A673 (cell line): ENCODE measurements at regions not wholly inside any gene's neighbourhood (a gene's known extent, or its start where the extent isn't known, plus 50 kb on each side); places are given as distances from the start of the nearest gene placed in this dataset.

Experiments
- BruUV-seq: library from RNA; stranded (reverse); fragments of 400-500 nt; replicated peaks from 2 replicates; lab custom pipeline; 2021; lab: Mats Ljungman, UMichigan
- CTCF ChIA-PET: fragments of 300-600 bp; sonication (Branson Sonifier 250); formaldehyde crosslinking; loops from one replicate; lab custom pipeline; 2022; ENCODE audit warnings: antibody characterized with exemption; lab: Charles Lee
- POLR2A ChIA-PET: fragments of 300-600 bp; sonication (Branson Sonifier 250); formaldehyde crosslinking; loops from one replicate; lab custom pipeline; 2022; ENCODE audit warnings: antibody characterized with exemption; ENCODE audit not compliant: low non-redundant PET; lab: Charles Lee
- DNase-seq: peaks from one replicate; pipeline ENCODE4 v3.0.0-alpha.2; 2015; ENCODE audit warnings: low spot score
- H3K27ac ChIP-seq: fragments of 200-600 bp; sonication (generic); 2 replicates; pipeline ENCODE4 v1.5.1; 2016; ENCODE audit warnings: mixed run types, low read depth, mild to moderate bottlenecking, mixed read lengths, antibody characterized with exemption, low read length; ENCODE audit not compliant: poor library complexity, severe bottlenecking
- H3K27me3 ChIP-seq: fragments of 200-600 bp; sonication (generic); replicated peaks from 2 replicates; pipeline ENCODE4 v1.6.1; 2017; ENCODE audit warnings: mixed run types, low read depth, mild to moderate bottlenecking, mixed read lengths, antibody characterized with exemption, low read length; ENCODE audit not compliant: insufficient read depth, poor library complexity
- H3K36me3 ChIP-seq: fragments of 200-600 bp; sonication (generic); 2 replicates; pipeline ENCODE4 v1.6.1; 2016; ENCODE audit warnings: mixed run types, mild to moderate bottlenecking, mixed read lengths, antibody characterized with exemption, low read length; ENCODE audit not compliant: insufficient read depth, poor library complexity, severe bottlenecking
- H3K4me1 ChIP-seq: fragments of 200-600 bp; sonication (generic); 2 replicates; pipeline ENCODE4 v1.6.1; 2017; ENCODE audit warnings: mixed run types, mild to moderate bottlenecking, mixed read lengths, antibody characterized with exemption, low read length; ENCODE audit not compliant: insufficient read depth, poor library complexity, severe bottlenecking
- H3K4me3 ChIP-seq: fragments of 200-600 bp; sonication (generic); 2 replicates; pipeline ENCODE4 v1.5.1; 2016; ENCODE audit warnings: low read depth, mixed run types, mild to moderate bottlenecking, mixed read lengths, low read length; ENCODE audit not compliant: poor library complexity, severe bottlenecking
- H3K9me3 ChIP-seq: fragments of 200-600 bp; sonication (generic); 2 replicates; pipeline ENCODE4 v1.6.1; 2016; ENCODE audit warnings: mixed run types, low read depth, mild to moderate bottlenecking, mixed read lengths, antibody characterized with exemption, low read length; ENCODE audit not compliant: poor library complexity, severe bottlenecking
- CTCF ChIP-seq: fragments of 300-800, 200-600 bp; sonication (generic); conservative IDR thresholded peaks from 2 replicates; pipeline ENCODE4 v1.5.1; 2017; ENCODE audit warnings: low read depth, mild to moderate bottlenecking, antibody characterized with exemption, low read length, moderate library complexity, mixed read lengths
- EZH2 ChIP-seq: fragments of 200-600 bp; sonication (generic); IDR thresholded peaks from 2 replicates; pipeline ENCODE4 v1.6.1; 2017; ENCODE audit warnings: borderline replicate concordance, low read depth, mild to moderate bottlenecking, mixed read lengths, antibody characterized with exemption, low read length; ENCODE audit not compliant: poor library complexity, severe bottlenecking
- intact Hi-C: fragments of 100-400 bp; cut with micrococcal nuclease; formaldehyde crosslinking; loops from one replicate; pipeline ENCODE4 v1.10.0; 2022; ENCODE audit not compliant: unreplicated experiment

- DNase-seq, result no peak
- ChIA-PET CTCF (no interaction called here), POLR2A (no interaction called here)
- Histone ChIP-seq H3K27me3 (no peaks in the 10 kb centered on the region), H3K27ac (no peak overlapping the region), H3K36me3 (no peaks in the 10 kb centered on the region), H3K4me3 (no peak overlapping the region), H3K9me3 (no peaks in the 10 kb centered on the region), H3K4me1 (no peaks in the 10 kb centered on the region)
- intact Hi-C loops, result no loop called here
- no peak for TF ChIP-seq CTCF
- TF ChIP-seq EZH2, result no peak
- BruUV-seq, result no TSS peak
Observed at GRCh38 chr16:64539811-64540371, 582.0 kb downstream of the CDH11 start.

GRCh38 chr16:64534180-64534780 is 587.6 kb downstream of the CDH11 start:
- no peaks in the 10 kb centered on the region for H3K36me3 ChIP-seq
- no peaks in the 10 kb centered on the region for H3K9me3 ChIP-seq
- no peak for DNase-seq
- H3K4me1 ChIP-seq, result no peaks in the 10 kb centered on the region
- intact Hi-C loops, result no loop called here
- H3K27me3 ChIP-seq, result no peaks in the 10 kb centered on the region
- TF ChIP-seq CTCF (no peak), EZH2 (no peak)
- no peak overlapping the region for H3K4me3 ChIP-seq
- ChIA-PET CTCF (no interaction called here), POLR2A (no interaction called here)
- no peak overlapping the region for H3K27ac ChIP-seq
- no TSS peak for BruUV-seq

- CTCF ChIA-PET, result no interaction called here
- H3K4me3 ChIP-seq, result no peak overlapping the region
- DNase-seq, result no peak
- no peak overlapping the region for H3K27ac ChIP-seq
- no peak for TF ChIP-seq CTCF
- TF ChIP-seq EZH2, result no peak
- intact Hi-C loops, result no loop called here
- POLR2A ChIA-PET, result no interaction called here
- BruUV-seq, result no TSS peak
- no peaks in the 10 kb centered on the region for H3K27me3 ChIP-seq
- H3K9me3 ChIP-seq, result no peaks in the 10 kb centered on the region
- no peaks in the 10 kb centered on the region for H3K4me1 ChIP-seq
- no peaks in the 10 kb centered on the region for H3K36me3 ChIP-seq
Observed at GRCh38 chr16:64532691-64533090, 589.2 kb downstream of the CDH11 start.
